K562 (cell line): ENCODE measurements at regions not wholly inside any gene's neighbourhood (a gene's known extent, or its start where the extent isn't known, plus 50 kb on each side); places are given as distances from the start of the nearest gene placed in this dataset.

Source experiments
- ATAC-seq: fragments of 200-7000 bp; cut with Tn5 transposase; 3 replicates; pipeline ENCODE4 v1.9.1; 2020; ENCODE audit warnings: moderate library complexity
- BruUV-seq: library from RNA; stranded (reverse); fragments of 400-500 nt; replicated peaks from 2 replicates; lab custom pipeline; 2021; lab: Mats Ljungman, UMichigan
- CTCF ChIA-PET: fragments of 300-600 bp; formaldehyde crosslinking; extraction: SDS; loops from one replicate; lab custom pipeline; 2021; ENCODE audit warnings: low intra/inter-chr PET ratio; lab: Yijun Ruan, JAX
- POLR2A ChIA-PET: fragments of 300-600, 350-650 bp; sonication (Branson Sonifier 250); formaldehyde crosslinking; extraction: SDS; loops from one replicate; lab custom pipeline; 2021; ENCODE audit warnings: antibody characterized with exemption, inconsistent platforms; lab: Yijun Ruan, JAX
- DNase-seq, 4 experiments: peaks; one replicate each; pipeline versions ENCODE4 v3.0.0 to v3.0.0-alpha.2; 2011 to 2018; ENCODE audit warnings: low spot score in 3 of 4, mixed read lengths in 3 of 4; ENCODE audit errors: extremely low read depth in 1 of 4
- FAIRE-seq: peaks from 2 replicates; lab custom pipeline; 2011; peaks lifted over from hg19 to GRCh38; lab: Jason Lieb, UNC
- H2AFZ ChIP-seq: 2 replicates; pipeline ENCODE4 v1.6.0; 2011; ENCODE audit warnings: low read depth, low read length, control low read depth, inconsistent platforms
- H3K27ac ChIP-seq: fragments of 200-600 bp; 3 replicates; pipeline ENCODE4 v1.8.0; 2011; ENCODE audit warnings: low read depth, mild to moderate bottlenecking, control low read depth, inconsistent platforms, low read length, moderate library complexity, mixed read lengths; ENCODE audit errors: extremely low read depth
- H3K27me3 ChIP-seq, 2 experiments: fragments of 300-600 bp in 1 of 2; 2 replicates in 1 of 2; 3 replicates in 1 of 2; pipeline versions ENCODE4 v1.6.0 to v1.8.0; 2011; ENCODE audit warnings: inconsistent platforms in 2 of 2, low read length in 2 of 2, mild to moderate bottlenecking in 1 of 2, mixed read lengths in 1 of 2, moderate library complexity in 1 of 2; ENCODE audit not compliant: control insufficient read depth in 2 of 2, insufficient read depth in 2 of 2
- H3K36me3 ChIP-seq: fragments of 300-600 bp; 3 replicates; pipeline ENCODE4 v1.8.0; 2011; ENCODE audit warnings: mild to moderate bottlenecking, low read length, inconsistent platforms; ENCODE audit not compliant: control insufficient read depth, insufficient read depth
- H3K4me1 ChIP-seq, 2 experiments: fragments of 200-600 bp in 1 of 2; replicated peaks in 1 of 2; 2 replicates in 1 of 2; 3 replicates in 1 of 2; pipeline versions ENCODE4 v1.5.1 to v1.8.0; 2011; ENCODE audit warnings: inconsistent platforms in 2 of 2, low read length in 2 of 2, mild to moderate bottlenecking in 1 of 2, mixed read lengths in 1 of 2, moderate library complexity in 1 of 2; ENCODE audit not compliant: control insufficient read depth in 2 of 2, insufficient read depth in 2 of 2
- H3K4me2 ChIP-seq: 2 replicates; pipeline ENCODE4 v1.6.1; 2011; ENCODE audit warnings: low read length, control low read depth, inconsistent platforms, mixed read lengths; ENCODE audit not compliant: insufficient read depth
- H3K4me3 ChIP-seq: fragments of 200-600 bp; sonication (generic), shearing (Covaris generic); 2 replicates; pipeline ENCODE4 v1.5.1; 2016; ENCODE audit warnings: control low read depth, inconsistent platforms
- H3K79me2 ChIP-seq: fragments of 200-600 bp; 3 replicates; pipeline ENCODE4 v1.8.0; 2011; ENCODE audit warnings: low read length, inconsistent platforms; ENCODE audit not compliant: control insufficient read depth, insufficient read depth
- H3K9ac ChIP-seq, 2 experiments: 2 replicates each; pipeline versions ENCODE4 v1.6.0 to v1.6.1; 2011; ENCODE audit warnings: low read depth in 2 of 2, low read length in 2 of 2, control low read depth in 1 of 2, inconsistent platforms in 1 of 2, mild to moderate bottlenecking in 1 of 2, mixed read lengths in 1 of 2; ENCODE audit not compliant: insufficient read depth in 1 of 2
- H3K9me1 ChIP-seq: one replicate; pipeline ENCODE4 v1.6.0; 2011; ENCODE audit warnings: inconsistent platforms, mild to moderate bottlenecking, low read length, moderate library complexity; ENCODE audit not compliant: control insufficient read depth, insufficient read depth
- H3K9me3 ChIP-seq: replicated peaks from 2 replicates; pipeline ENCODE4 v1.5.1; 2011; ENCODE audit warnings: low read depth, low read length, inconsistent platforms; ENCODE audit not compliant: control insufficient read depth, insufficient read depth
- H4K20me1 ChIP-seq: replicated peaks from 2 replicates; pipeline ENCODE4 v1.6.1; 2011; ENCODE audit warnings: low read length, inconsistent platforms, mixed read lengths; ENCODE audit not compliant: control insufficient read depth, insufficient read depth
- CAMTA2 ChIP-seq: fragments of 250-450 bp; sonication (Bioruptor Pico); conservative IDR thresholded peaks from 2 replicates; pipeline ENCODE4 v1.5.1; 2022
- EHMT2 ChIP-seq: fragments of 450-650 bp; IDR thresholded peaks from 2 replicates; pipeline ENCODE4 v1.6.1; 2018; ENCODE audit warnings: antibody characterized with exemption
- FOXA1 ChIP-seq: fragments of 450-650 bp; IDR thresholded peaks from 2 replicates; pipeline ENCODE4 v1.6.1; 2016; ENCODE audit warnings: mild to moderate bottlenecking, borderline replicate concordance
- GATAD2A ChIP-seq: fragments of 450-650 bp; IDR thresholded peaks from 2 replicates; pipeline ENCODE4 v1.6.1; 2017
- GTF2A2 ChIP-seq: IDR thresholded peaks from 2 replicates; pipeline ENCODE4 v1.6.1; 2016; ENCODE audit warnings: mild to moderate bottlenecking, missing genetic modification characterization, missing compliant biosample characterization
- HDAC3 ChIP-seq: fragments of 450-650 bp; IDR thresholded peaks from 2 replicates; pipeline ENCODE4 v1.6.1; 2018; ENCODE audit warnings: borderline replicate concordance, mild to moderate bottlenecking, moderate library complexity; ENCODE audit not compliant: partially characterized antibody
- HNRNPL ChIP-seq: fragments of 200-400 bp; formaldehyde crosslinking; IDR thresholded peaks from 2 replicates; pipeline ENCODE4 v1.6.1; 2017; ENCODE audit warnings: low read depth, mild to moderate bottlenecking, low read length
- HNRNPLL ChIP-seq: fragments of 200-400 bp; formaldehyde crosslinking; IDR thresholded peaks from 2 replicates; pipeline ENCODE4 v1.6.1; 2017; ENCODE audit warnings: low read length, low read depth, mild to moderate bottlenecking; ENCODE audit not compliant: poor library complexity, severe bottlenecking
- KAT8 ChIP-seq: fragments of 450-650 bp; IDR thresholded peaks from 2 replicates; pipeline ENCODE4 v1.6.1; 2016; ENCODE audit warnings: low read depth, mild to moderate bottlenecking
- LEF1 ChIP-seq: fragments of 450-650 bp; IDR thresholded peaks from 2 replicates; pipeline ENCODE4 v1.6.1; 2016; ENCODE audit warnings: mild to moderate bottlenecking
- MEIS2 ChIP-seq: fragments of 450-650 bp; IDR thresholded peaks from 2 replicates; pipeline ENCODE4 v1.6.1; 2014; ENCODE audit warnings: mild to moderate bottlenecking; ENCODE audit not compliant: partially characterized antibody
- NFE2L1 ChIP-seq: fragments of 450-650 bp; IDR thresholded peaks from 2 replicates; pipeline ENCODE4 v1.6.1; 2016; ENCODE audit warnings: missing genetic modification characterization, low read depth, mild to moderate bottlenecking, missing compliant biosample characterization, moderate library complexity, borderline replicate concordance
- RBM14 ChIP-seq: fragments of 200-400 bp; formaldehyde crosslinking; IDR thresholded peaks from 2 replicates; pipeline ENCODE4 v1.6.1; 2018; ENCODE audit warnings: low read depth, mild to moderate bottlenecking, low read length, moderate library complexity, borderline replicate concordance; ENCODE audit not compliant: insufficient read depth
- SLC30A9 ChIP-seq: fragments of 250-450 bp; sonication (Bioruptor Pico); IDR thresholded peaks from 2 replicates; pipeline ENCODE4 v1.8.0; 2022; ENCODE audit warnings: mild to moderate bottlenecking, moderate library complexity
- TOE1 ChIP-seq, 2 experiments: fragments of 450-650 bp in 1 of 2; sonication (generic) in 1 of 2; formaldehyde crosslinking in 1 of 2; IDR thresholded peaks; 2 replicates each; pipeline versions ENCODE4 v1.7.1 to v1.8.0; 2016 to 2022; ENCODE audit warnings: borderline replicate concordance in 2 of 2, mild to moderate bottlenecking in 2 of 2, antibody characterized with exemption in 1 of 2, inconsistent platforms in 1 of 2, low read depth in 1 of 2, missing genetic modification reagents in 1 of 2, moderate library complexity in 1 of 2
- ZNF12 ChIP-seq: sonication (generic); formaldehyde crosslinking; IDR thresholded peaks from 2 replicates; pipeline ENCODE4 v1.4.0; 2020; ENCODE audit warnings: mild to moderate bottlenecking, missing genetic modification reagents
- ZSCAN29 ChIP-seq: fragments of 450-650 bp; IDR thresholded peaks from 2 replicates; pipeline ENCODE4 v1.6.1; 2017
- WGBS: fragments of 100-300 bp; shearing (Covaris generic); methylation state at CpG from one replicate; pipeline ENCODE4 v1.1.6; 2016; ENCODE audit warnings: low coverage, mixed read lengths; ENCODE audit not compliant: insufficient coverage; ENCODE audit errors: missing lambda C conversion rate; 5-methylcytosine and 5-hydroxymethylcytosine counted together
- in situ Hi-C: fragments of 300-500 bp; cut with MboI; formaldehyde crosslinking; loops from 4 replicates; pipeline ENCODE4 v1.15.0; 2018; ENCODE audit warnings: inconsistent platforms, mixed read lengths
- intact Hi-C: fragments of 100-400 bp; cut with micrococcal nuclease; formaldehyde crosslinking; loops from 2 replicates; pipeline ENCODE4 v1.14.2; 2022
- TF ChIP-seq, protein P1 (sequence below): fragments of 450-650 bp; formaldehyde crosslinking; IDR thresholded peaks from 2 replicates; pipeline ENCODE4 v1.4.0; 2020; ENCODE audit warnings: mild to moderate bottlenecking, mixed read lengths
- TF ChIP-seq, protein P2 (sequence below): fragments of 200-800 bp; sonication (Bioruptor generic); IDR thresholded peaks from 2 replicates; pipeline ENCODE4 v1.6.1; 2017; ENCODE audit warnings: missing genetic modification characterization, missing compliant biosample characterization

DNA sequence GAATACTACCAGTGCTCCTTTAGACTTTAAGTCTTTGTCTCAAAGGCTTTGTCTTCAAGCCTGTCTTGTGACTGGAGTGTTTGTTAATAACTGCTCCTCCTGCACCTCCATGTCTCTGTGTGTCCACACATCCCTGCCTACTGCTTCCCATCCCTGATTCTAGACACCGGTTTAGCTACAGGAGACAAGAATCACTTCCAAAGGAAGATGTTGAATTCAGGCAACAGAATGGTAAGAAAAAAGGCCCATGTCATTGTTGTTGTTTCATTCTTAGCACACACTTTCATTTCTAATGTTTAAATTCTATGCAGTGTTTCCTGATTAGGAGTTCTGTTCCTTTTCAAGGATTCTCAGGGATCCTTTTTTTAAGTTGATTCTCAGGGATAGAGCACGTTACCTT is 293.6 kb upstream of the STXBP5 start (continued):
- TF ChIP-seq NFE2L1 (tag): no peak; the same call in 1 of the 2 replicates
- TF ChIP-seq HNRNPLL: no peak

DNA sequence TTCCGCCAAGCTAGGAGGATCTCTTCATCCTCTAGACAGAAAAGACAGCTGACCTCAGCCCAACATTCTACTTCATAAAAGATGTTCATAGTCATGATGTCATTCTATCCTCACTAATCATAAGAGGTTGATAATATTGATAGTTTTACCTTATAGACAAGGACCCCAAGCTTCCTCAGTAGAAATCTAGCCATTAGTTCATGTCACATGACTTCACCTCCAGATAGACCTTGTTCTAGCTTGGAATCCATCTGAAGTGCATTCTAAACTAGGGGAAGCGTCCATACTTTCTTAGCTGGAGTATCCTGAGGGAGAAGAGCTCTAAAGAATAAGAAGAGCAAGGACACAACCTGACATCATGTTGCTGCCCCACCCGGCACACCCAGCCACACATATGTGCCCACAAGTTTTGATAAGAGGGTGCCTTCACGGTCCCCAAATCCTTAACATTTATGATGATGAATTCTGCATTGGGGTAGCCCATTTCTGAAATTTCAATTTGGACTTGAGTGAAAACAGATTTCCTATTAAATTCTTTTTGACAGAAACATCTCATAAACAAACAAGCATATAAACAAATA is 292.5 kb upstream of the STXBP5 start:
- no peaks in the 10 kb centered on the region for H3K9me1 ChIP-seq
- no peaks in the 10 kb centered on the region for H3K79me2 ChIP-seq
- no peak for FAIRE-seq
- no peak overlapping the region for H3K27ac ChIP-seq
- H3K4me1 ChIP-seq: peaks cover 4 to 81% of the 10 kb centered on the region in 2 experiments; a peak in 4 of 5 replicates
- intact Hi-C loops: loop anchor here (5.0 kb wide), 2 partner anchors 71 to 251 kb away; no protein-coding TSS in a partner anchor
- POLR2A ChIA-PET: interaction anchor here (0.6 to 3.5 kb wide), 8 partner anchors 9 to 307 kb away, joined by 3 to 36 read pairs (median 4); no protein-coding TSS in a partner anchor
- H4K20me1 ChIP-seq: no peaks in the 10 kb centered on the region
- no peak overlapping the region for H3K9ac ChIP-seq
- CTCF ChIA-PET: no interaction called here
- H2AFZ ChIP-seq: no peak overlapping the region
- no peaks in the 10 kb centered on the region for H3K27me3 ChIP-seq
- ATAC-seq: no peak
- H3K4me3 ChIP-seq: no peak overlapping the region
- H3K36me3 ChIP-seq: no peaks in the 10 kb centered on the region
- WGBS: 70% methylated on average over 4 of the region's 4 CpGs
- no TSS peak for BruUV-seq
- in situ Hi-C loops: no loop called here
- DNase-seq: no peak
- H3K9me3 ChIP-seq: no peaks in the 10 kb centered on the region
- no peak overlapping the region; the same call in 1 of the 2 replicates for H3K4me2 ChIP-seq
- no peak for TF ChIP-seq GATAD2A
- TF ChIP-seq SLC30A9 (CRISPR knock-in tag): no peak
- no peak for TF ChIP-seq KAT8
- no peak for TF ChIP-seq LEF1
- TF ChIP-seq RBM14: no peak
- no peak for TF ChIP-seq GTF2A2 (tag)
- no peak for TF ChIP-seq HNRNPL
- TF ChIP-seq ZNF12: no peak
- TF ChIP-seq, protein P1, sequence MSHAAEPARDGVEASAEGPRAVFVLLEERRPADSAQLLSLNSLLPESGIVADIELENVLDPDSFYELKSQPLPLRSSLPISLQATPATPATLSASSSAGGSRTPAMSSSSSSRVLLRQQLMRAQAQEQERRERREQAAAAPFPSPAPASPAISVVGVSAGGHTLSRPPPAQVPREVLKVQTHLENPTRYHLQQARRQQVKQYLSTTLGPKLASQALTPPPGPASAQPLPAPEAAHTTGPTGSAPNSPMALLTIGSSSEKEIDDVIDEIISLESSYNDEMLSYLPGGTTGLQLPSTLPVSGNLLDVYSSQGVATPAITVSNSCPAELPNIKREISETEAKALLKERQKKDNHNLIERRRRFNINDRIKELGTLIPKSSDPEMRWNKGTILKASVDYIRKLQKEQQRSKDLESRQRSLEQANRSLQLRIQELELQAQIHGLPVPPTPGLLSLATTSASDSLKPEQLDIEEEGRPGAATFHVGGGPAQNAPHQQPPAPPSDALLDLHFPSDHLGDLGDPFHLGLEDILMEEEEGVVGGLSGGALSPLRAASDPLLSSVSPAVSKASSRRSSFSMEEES (CRISPR knock-in tag): peak; percentile 92
- TF ChIP-seq MEIS2: no peak
- no peak for TF ChIP-seq HDAC3
- no peak for TF ChIP-seq ZSCAN29
- TF ChIP-seq, protein P2, sequence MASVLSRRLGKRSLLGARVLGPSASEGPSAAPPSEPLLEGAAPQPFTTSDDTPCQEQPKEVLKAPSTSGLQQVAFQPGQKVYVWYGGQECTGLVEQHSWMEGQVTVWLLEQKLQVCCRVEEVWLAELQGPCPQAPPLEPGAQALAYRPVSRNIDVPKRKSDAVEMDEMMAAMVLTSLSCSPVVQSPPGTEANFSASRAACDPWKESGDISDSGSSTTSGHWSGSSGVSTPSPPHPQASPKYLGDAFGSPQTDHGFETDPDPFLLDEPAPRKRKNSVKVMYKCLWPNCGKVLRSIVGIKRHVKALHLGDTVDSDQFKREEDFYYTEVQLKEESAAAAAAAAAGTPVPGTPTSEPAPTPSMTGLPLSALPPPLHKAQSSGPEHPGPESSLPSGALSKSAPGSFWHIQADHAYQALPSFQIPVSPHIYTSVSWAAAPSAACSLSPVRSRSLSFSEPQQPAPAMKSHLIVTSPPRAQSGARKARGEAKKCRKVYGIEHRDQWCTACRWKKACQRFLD: no peak
- TF ChIP-seq TOE1 (IDR thresholded peaks at IDR 0.05; ENCODE audit: borderline replicate concordance): peak; percentile 54; the same call in 1 of the 2 replicates
- no peak for TF ChIP-seq TOE1 (CRISPR knock-in tag; IDR thresholded peaks at IDR 0.05; ENCODE audit: borderline replicate concordance, low read depth)
- TF ChIP-seq EHMT2: no peak
- no peak for TF ChIP-seq FOXA1
- TF ChIP-seq CAMTA2 (CRISPR knock-in tag): no peak
